NCI-H1105 treated with DMSO at 0.1 percent for 48 hours (cell line): ENCODE measurements at regions not wholly inside any gene's neighbourhood (a gene's known extent, or its start where the extent isn't known, plus 50 kb on each side); places are given as distances from the start of the nearest gene placed in this dataset.

ENCODE experiments used
- DNase-seq: peaks from one replicate; lab custom pipeline; 2025; lab: John Stamatoyannopoulos, UW

DNA sequence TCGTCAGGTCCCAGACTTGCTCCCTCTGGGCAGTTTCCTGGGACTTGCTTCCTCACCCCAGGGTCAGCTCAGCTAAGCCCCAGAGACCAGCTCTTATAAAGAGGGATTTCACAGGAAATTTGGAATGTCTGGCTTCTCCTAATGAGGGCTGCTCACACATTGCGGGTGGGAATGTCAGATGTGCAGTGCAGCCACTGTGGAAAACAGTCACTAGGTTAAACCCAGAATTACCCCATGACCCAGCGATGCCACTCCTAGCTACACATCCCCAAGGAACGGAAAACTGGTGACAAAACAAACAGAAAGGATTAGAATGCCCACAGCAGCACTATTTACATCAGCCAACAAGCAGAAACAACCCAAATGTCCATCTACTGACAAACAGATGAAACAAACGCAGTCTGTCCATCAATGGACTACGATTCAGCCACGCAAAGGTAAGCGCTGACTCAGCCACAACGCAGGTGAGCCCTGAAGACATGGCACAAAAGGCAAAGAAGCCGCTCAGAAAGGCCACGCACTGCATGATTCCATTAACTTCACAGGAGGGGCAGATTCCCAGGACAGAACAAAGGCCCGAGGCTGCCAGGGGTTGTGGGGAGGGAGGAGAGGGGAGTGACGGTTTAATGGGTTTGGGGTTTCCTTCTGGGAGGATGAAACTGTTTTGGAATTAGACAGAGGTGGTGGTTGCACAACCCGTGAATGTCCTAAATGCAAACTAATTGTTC, 63.0 kb downstream of the NCOR2 start:
- DNase-seq = no peak

- no peak for DNase-seq
These were observed 64.1 kb downstream of the NCOR2 start for GRCh38 chr12:124503305-124503704.

DNA sequence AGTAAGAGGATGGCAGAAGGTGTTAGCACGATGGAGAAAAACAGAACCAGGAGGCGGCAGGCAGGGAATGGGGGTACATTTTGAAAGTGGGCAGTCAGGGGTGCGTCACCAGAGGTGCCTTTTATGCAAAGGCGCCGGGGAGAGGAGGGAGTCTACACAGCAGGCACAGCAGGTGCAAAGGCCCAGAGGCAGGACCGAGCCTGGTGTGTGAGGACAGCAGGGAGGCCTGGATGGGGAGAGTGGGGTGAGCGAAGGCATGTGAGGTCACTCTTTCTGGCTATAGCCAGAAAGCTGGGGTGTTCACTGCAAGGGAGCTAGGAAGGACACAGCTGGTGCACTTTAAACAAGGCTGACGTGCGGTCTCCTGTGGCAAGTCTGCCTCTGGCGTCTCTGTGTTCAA, 65.0 kb downstream of the NCOR2 start:
- DNase-seq = no peak

DNA sequence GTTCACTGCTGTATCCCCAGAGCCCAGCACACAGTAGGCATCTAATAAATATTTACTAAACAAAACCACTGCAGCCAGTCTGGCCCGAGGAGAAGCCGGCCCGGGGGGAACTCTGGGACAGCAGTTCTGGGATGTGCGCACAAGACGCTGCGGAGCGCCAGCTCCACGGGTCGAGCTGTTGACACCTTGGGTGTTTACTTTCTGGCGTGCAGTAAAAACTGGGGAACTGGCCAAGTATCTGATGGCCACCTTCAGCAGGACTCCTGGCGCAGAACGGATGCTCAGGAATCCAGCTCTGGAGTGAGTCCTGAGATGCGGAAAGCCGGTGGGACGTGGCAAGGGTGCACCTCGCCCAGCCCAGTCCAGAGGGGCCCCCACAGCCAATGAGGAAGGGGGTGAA, 65.6 kb downstream of the NCOR2 start:
- DNase-seq = no peak

GRCh38 chr12:124501112-124501561, 66.3 kb downstream of the NCOR2 start:
- no peak for DNase-seq

GRCh38 chr12:124499898-124500244, 67.5 kb downstream of the NCOR2 start:
- DNase-seq = no peak

DNA sequence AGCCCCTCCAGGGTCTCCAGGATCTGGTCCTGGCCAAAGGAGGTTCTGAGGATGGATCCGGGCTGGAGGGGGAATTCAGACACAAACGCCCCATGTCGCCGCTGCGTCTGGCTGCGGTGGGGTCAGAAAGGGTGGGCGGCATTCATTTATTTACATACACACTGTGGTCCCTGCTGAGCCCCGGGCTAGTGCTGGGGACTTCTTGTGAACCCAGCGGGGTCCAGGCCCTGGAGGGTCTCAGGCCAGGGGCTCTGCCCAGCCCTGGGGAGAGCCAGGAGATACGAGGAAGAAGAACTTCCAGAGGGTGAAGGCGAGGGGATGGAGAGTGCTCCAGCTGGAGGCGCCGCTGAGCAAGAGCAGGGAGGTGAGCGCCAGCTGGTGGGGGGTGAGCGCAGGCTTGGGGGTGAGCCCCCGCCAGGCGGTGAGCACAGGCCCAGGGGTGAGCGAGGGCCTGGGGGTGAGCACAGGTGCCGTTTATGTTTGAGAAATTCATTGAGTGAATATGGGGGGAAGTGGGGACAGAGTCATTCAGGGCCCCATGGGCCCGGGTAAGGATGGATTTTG, 68.1 kb downstream of the NCOR2 start:
- DNase-seq = no peak

- no peak for DNase-seq
These were observed 68.9 kb downstream of the NCOR2 start for GRCh38 chr12:124498275-124499189.

DNA sequence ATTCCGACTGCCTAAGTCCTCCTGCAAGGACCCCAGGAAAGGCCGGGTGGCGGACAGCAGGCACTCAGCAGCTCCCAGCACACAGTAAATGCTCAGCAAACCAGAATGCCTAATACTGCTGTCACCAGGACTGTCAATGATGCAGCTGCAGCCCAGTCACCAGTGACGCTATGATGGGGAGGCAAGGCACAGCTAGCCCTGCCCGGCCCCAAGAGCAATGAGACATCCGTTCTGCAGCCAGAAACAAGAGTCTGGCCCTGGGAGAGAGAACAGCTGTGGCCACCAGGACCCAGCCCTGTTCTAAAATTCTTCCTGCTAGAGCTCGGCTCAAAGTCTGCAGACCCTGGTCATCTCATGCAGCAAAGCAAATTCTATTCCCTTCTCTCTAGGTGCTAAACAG, 69.8 kb downstream of the NCOR2 start:
- no peak for DNase-seq

DNA sequence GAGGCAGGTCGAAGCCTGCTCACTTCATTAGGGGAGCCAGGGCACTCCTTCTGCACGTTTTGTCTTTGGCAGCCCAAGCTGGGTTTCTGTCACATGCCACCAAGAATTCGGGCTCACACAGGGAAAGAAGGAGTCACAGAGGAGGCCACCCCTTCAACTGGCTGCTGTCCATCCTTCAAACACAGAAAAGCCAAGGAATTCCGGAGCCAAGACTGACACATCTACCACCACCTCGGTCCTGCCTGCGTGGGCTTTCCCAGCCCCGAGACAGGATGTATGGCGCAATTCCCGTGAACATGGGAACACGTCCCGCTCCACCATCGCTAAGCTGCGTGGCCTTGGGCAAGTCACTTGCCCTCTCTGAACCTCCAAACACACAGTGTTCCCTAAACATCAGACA, 70.4 kb downstream of the NCOR2 start:
- no peak for DNase-seq

GRCh38 chr12:124496584-124496983, 70.8 kb downstream of the NCOR2 start:
- no peak for DNase-seq

- DNase-seq = no peak
These were observed 72.0 kb downstream of the NCOR2 start for GRCh38 chr12:124495194-124495983.

- DNase-seq = no peak
These were observed 72.7 kb downstream of the NCOR2 start for GRCh38 chr12:124494751-124495129.

DNA sequence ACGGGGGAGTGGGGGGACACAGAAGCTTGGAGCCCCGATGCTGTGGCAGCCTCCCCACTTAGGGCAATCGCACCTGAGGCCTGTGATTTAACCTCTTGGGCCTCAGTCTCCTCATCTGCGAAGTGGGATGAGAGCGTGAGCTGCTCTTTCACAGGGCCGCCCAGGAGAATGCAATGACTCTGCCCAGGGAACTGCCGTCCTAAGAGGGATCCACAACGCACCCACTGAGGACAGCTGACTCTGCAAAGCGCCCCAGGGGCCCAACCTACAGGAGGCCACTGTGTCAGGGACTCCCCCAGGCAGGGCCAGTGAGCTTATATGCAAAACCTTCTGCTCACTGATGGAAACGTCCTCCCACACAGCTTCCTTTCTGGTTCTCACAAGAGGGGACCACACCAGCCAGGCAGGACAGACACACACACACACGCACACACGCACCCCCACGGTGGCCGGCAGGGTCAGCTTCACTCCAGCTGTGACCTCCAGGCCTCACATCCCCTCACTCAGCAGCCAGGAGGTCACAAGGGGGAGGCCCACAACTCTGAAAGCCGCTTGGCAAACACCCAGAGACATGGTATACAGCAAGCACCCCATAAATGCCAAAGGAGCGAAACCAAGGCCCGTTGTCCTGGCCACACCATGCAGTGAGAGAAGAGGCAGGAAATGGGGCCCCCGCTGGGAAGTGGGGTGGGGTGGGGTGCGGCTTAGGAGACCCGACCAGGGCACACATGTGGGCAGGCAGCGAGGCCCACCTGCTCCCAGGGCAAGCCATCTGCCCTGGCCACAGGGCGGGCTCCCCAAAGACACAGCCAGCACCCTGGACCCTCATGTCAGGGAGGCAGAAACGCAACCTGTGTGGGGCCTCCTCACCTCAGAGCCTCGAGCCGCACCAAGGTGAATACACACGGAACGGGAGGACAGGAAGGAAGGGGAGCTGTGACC, 73.3 kb downstream of the NCOR2 start:
- no peak for DNase-seq

GRCh38 chr12:124492879-124493808, 74.3 kb downstream of the NCOR2 start:
- no peak for DNase-seq

DNA sequence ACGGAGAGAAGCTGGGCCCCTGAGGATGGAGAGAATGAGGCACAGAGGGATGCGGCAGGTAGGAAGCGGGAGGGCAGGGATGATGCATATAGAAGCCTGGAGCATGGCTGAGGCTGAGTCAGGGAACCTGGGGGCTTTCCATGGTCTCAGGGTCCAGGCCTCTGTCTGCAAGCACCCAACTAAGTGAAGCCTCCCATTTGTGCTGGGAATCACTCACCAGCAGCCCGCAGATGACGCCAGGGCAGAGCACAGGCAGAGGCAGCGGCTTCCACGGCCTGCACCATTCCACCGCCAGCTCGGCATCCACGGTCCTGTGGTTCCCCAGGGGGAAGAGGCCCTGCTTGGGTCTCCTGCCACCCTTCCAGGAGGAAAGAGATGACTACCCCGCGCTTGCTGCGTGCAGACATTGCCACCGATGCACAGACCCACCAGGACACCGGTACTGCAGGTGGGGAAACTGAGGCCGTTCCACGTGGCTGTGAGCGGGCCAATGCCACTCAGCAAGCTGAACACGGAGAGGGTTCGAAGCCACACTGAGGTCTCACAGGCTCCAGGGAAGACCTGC, 75.5 kb downstream of the NCOR2 start:
- no peak for DNase-seq

DNA sequence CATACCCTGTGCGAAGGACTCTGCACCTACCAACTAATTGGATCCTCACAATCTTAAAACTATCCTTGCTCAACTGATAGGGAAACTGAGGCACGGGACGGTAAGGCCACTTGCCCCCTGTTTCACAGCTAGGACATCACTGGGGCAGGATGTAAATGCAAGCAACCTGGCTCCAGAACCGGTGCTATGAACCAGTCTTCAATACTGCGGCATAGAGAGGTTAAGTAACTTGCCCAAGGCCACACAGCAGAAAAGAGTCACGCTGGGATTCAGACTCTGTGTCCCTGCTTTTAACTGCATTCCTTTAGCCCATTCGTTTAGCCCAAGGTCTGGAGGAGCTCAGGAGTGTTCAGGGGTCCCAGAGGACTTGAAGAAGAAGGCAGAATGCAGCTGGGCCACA, 76.1 kb downstream of the NCOR2 start:
- no peak for DNase-seq

GRCh38 chr12:124490584-124491305, 76.7 kb downstream of the NCOR2 start:
- DNase-seq = no peak
